HepG2 (cell line): ENCODE measurements at regions not wholly inside any gene's neighbourhood (a gene's known extent, or its start where the extent isn't known, plus 50 kb on each side); places are given as distances from the start of the nearest gene placed in this dataset.

ENCODE experiments used
- ATAC-seq: fragments of 200-7000 bp; cut with Tn5 transposase; 3 replicates; pipeline ENCODE4 v1.9.1; 2020; ENCODE audit warnings: mild to moderate bottlenecking, moderate library complexity
- BruUV-seq: library from RNA; stranded (reverse); fragments of 400-500 nt; replicated peaks from 2 replicates; lab custom pipeline; 2021; lab: Mats Ljungman, UMichigan
- CTCF ChIA-PET: fragments of 300-600 bp; formaldehyde crosslinking; extraction: SDS; loops from one replicate; lab custom pipeline; 2021; ENCODE audit warnings: low total read pairs, inconsistent platforms, low intra/inter-chr PET ratio; lab: Yijun Ruan, JAX
- POLR2A ChIA-PET: fragments of 350-600 bp; sonication (Branson Sonifier 250); formaldehyde crosslinking; loops from one replicate; lab custom pipeline; 2020; ENCODE audit warnings: antibody characterized with exemption, inconsistent platforms; lab: Yijun Ruan, JAX
- DNase-seq: peaks from one replicate; pipeline ENCODE4 v3.0.0-alpha.2; 2015; ENCODE audit warnings: low spot score
- FAIRE-seq: peaks from 3 replicates; lab custom pipeline; 2011; peaks lifted over from hg19 to GRCh38; lab: Jason Lieb, UNC
- H2AFZ ChIP-seq: one replicate; pipeline ENCODE4 v1.6.1; 2011; ENCODE audit warnings: low read length, inconsistent platforms
- H3K27ac ChIP-seq: fragments of 300-600 bp; 3 replicates; pipeline ENCODE4 v1.8.0; 2011; ENCODE audit warnings: mixed run types, mild to moderate bottlenecking, mixed read lengths, low read length, inconsistent platforms; ENCODE audit not compliant: insufficient read depth; ENCODE audit errors: extremely low read length
- H3K27me3 ChIP-seq, 2 experiments: fragments of 200-600 bp in 1 of 2; 2 replicates in 1 of 2; 3 replicates in 1 of 2; pipeline versions ENCODE4 v1.6.0 to v1.8.0; 2011; ENCODE audit warnings: low read length in 2 of 2, mild to moderate bottlenecking in 2 of 2, moderate library complexity in 2 of 2, inconsistent platforms in 1 of 2; ENCODE audit not compliant: insufficient read depth in 2 of 2, control insufficient read depth in 1 of 2
- H3K36me3 ChIP-seq, 2 experiments: fragments of 200-600 bp in 1 of 2; replicated peaks in 1 of 2; 2 replicates in 1 of 2; 3 replicates in 1 of 2; pipeline versions ENCODE4 v1.5.1 to v1.8.0; 2011; ENCODE audit warnings: low read length in 2 of 2, inconsistent platforms in 1 of 2; ENCODE audit not compliant: insufficient read depth in 2 of 2, control insufficient read depth in 1 of 2
- H3K4me1 ChIP-seq: 2 replicates; pipeline ENCODE4 v1.5.1; 2012; ENCODE audit warnings: low read length, inconsistent platforms; ENCODE audit not compliant: insufficient read depth
- H3K4me2 ChIP-seq: 2 replicates; pipeline ENCODE4 v1.6.0; 2011; ENCODE audit warnings: low read depth, low read length, inconsistent platforms
- H3K4me3 ChIP-seq, 3 experiments: fragments of 200-600 bp in 1 of 3; sonication (generic), shearing (Covaris generic) in 1 of 3; replicated peaks in 1 of 3; 2 replicates each; pipeline ENCODE4 v1.5.1; 2011 to 2016; ENCODE audit warnings: low read length in 3 of 3, inconsistent platforms in 2 of 3, low read depth in 2 of 3, mild to moderate bottlenecking in 2 of 3, control low read depth in 1 of 3, mixed read lengths in 1 of 3; ENCODE audit not compliant: insufficient read depth in 1 of 3
- H3K79me2 ChIP-seq: one replicate; pipeline ENCODE4 v1.6.1; 2011; ENCODE audit warnings: low read length, inconsistent platforms; ENCODE audit not compliant: insufficient read depth
- H3K9ac ChIP-seq: 2 replicates; pipeline ENCODE4 v1.6.0; 2011; ENCODE audit warnings: mild to moderate bottlenecking, low read depth, low read length, inconsistent platforms; ENCODE audit not compliant: insufficient read depth
- H3K9me3 ChIP-seq: 2 replicates; pipeline ENCODE4 v1.5.1; 2012; ENCODE audit warnings: mild to moderate bottlenecking, low read length
- H4K20me1 ChIP-seq: 2 replicates; pipeline ENCODE4 v1.6.0; 2011; ENCODE audit warnings: inconsistent platforms, mild to moderate bottlenecking, low read length, moderate library complexity; ENCODE audit not compliant: insufficient read depth
- CBFB ChIP-seq: sonication (generic); formaldehyde crosslinking; IDR thresholded peaks from 2 replicates; pipeline ENCODE4 v1.4.0; 2020; ENCODE audit warnings: missing genetic modification reagents
- CEBPB ChIP-seq: IDR thresholded peaks from 2 replicates; pipeline ENCODE4 v1.6.1; 2011; ENCODE audit warnings: low read depth, low read length, improper control_type of control experiment, borderline replicate concordance
- ETV5 ChIP-seq: IDR thresholded peaks from 2 replicates; pipeline ENCODE4 v1.6.1; 2018; ENCODE audit warnings: missing biosample characterization, missing genetic modification reagents, inconsistent platforms, borderline replicate concordance
- HMG20B ChIP-seq: conservative IDR thresholded peaks from 2 replicates; pipeline ENCODE4 v1.6.1; 2016; ENCODE audit warnings: missing genetic modification reagents, missing compliant biosample characterization
- IRF9 ChIP-seq: sonication (generic); formaldehyde crosslinking; IDR thresholded peaks from 2 replicates; pipeline ENCODE4 v1.8.0; 2022; ENCODE audit warnings: missing genetic modification reagents, mild to moderate bottlenecking, borderline replicate concordance
- KDM3A ChIP-seq: IDR thresholded peaks from 2 replicates; pipeline ENCODE4 v1.6.1; 2018; ENCODE audit warnings: low read depth, missing compliant biosample characterization
- MTF1 ChIP-seq: sonication (generic); formaldehyde crosslinking; IDR thresholded peaks from 2 replicates; pipeline ENCODE4 v1.5.0; 2020; ENCODE audit warnings: missing genetic modification reagents
- PCBP1 ChIP-seq: fragments of 200-400 bp; formaldehyde crosslinking; IDR thresholded peaks from 2 replicates; pipeline ENCODE4 v1.6.1; 2017; ENCODE audit warnings: mild to moderate bottlenecking, low read depth, low read length, borderline replicate concordance
- SMAD9 ChIP-seq: sonication (generic); formaldehyde crosslinking; IDR thresholded peaks from 2 replicates; pipeline ENCODE4 v1.5.1; 2020; ENCODE audit warnings: mild to moderate bottlenecking, missing genetic modification reagents
- TBX3 ChIP-seq: fragments of 450-650 bp; IDR thresholded peaks from 2 replicates; pipeline ENCODE4 v1.6.1; 2017; ENCODE audit warnings: antibody characterized with exemption, mild to moderate bottlenecking, inconsistent platforms, borderline replicate concordance
- TEF ChIP-seq: sonication (generic); formaldehyde crosslinking; IDR thresholded peaks from 2 replicates; pipeline ENCODE4 v1.5.0; 2020; ENCODE audit warnings: missing genetic modification reagents
- ZBTB4 ChIP-seq: sonication (generic); formaldehyde crosslinking; IDR thresholded peaks from 2 replicates; pipeline ENCODE4 v1.4.0; 2020; ENCODE audit warnings: missing genetic modification reagents, mild to moderate bottlenecking, borderline replicate concordance
- ZC3H13 ChIP-seq: sonication (generic); formaldehyde crosslinking; IDR thresholded peaks from 2 replicates; pipeline ENCODE4 v1.8.1; 2023; ENCODE audit warnings: mild to moderate bottlenecking, missing genetic modification reagents, moderate library complexity
- ZGPAT ChIP-seq: IDR thresholded peaks from 2 replicates; pipeline ENCODE4 v1.6.1; 2016; ENCODE audit warnings: mild to moderate bottlenecking
- ZKSCAN8 ChIP-seq: IDR thresholded peaks from 2 replicates; pipeline ENCODE4 v1.6.1; 2016; ENCODE audit warnings: borderline replicate concordance, missing genetic modification reagents, missing compliant biosample characterization
- ZNF230 ChIP-seq: sonication (generic); formaldehyde crosslinking; IDR thresholded peaks from 2 replicates; pipeline ENCODE4 v1.4.0; 2020; ENCODE audit warnings: mild to moderate bottlenecking, missing genetic modification reagents
- WGBS: methylation state at CpG from one replicate; pipeline ENCODE4 v1.1.6; 2017; ENCODE audit warnings: low lambda C conversion rate; 5-methylcytosine and 5-hydroxymethylcytosine counted together
- in situ Hi-C: cut with HindIII; loops from 2 replicates; pipeline ENCODE4 v1.10.0; 2017; ENCODE audit warnings: low pct_unique_long_range_greater_than_20kb; ENCODE audit not compliant: extremely low pct_ligation_motif_present
- intact Hi-C: fragments of 100-400 bp; cut with micrococcal nuclease; formaldehyde crosslinking; loops from one replicate; pipeline ENCODE4 v1.10.0; 2022; ENCODE audit not compliant: unreplicated experiment

GRCh38 chr11:111046291-111046690 lies 199.2 kb upstream of the POU2AF2 start (continued):
- TF ChIP-seq ZBTB4 (CRISPR knock-in tag): no peak
- TF ChIP-seq MTF1 (CRISPR knock-in tag): no peak
- no peak for TF ChIP-seq ZNF230 (CRISPR knock-in tag)
- no peak for TF ChIP-seq HMG20B
- no peak for TF ChIP-seq CBFB (CRISPR knock-in tag)
- no peak for TF ChIP-seq ZC3H13 (CRISPR knock-in tag)
- no peak for TF ChIP-seq SMAD9 (CRISPR knock-in tag)
- no peak for TF ChIP-seq TBX3
- TF ChIP-seq ZGPAT (CRISPR knock-in tag): no peak

GRCh38 chr11:111045874-111046273 lies 199.7 kb upstream of the POU2AF2 start:
- intact Hi-C loops: no loop called here
- no peak for FAIRE-seq
- Histone ChIP-seq H3K9me3 (no peaks in the 10 kb centered on the region), H3K4me3 (no peak overlapping the region), H3K9ac (no peak overlapping the region), H2AFZ (no peak overlapping the region), H3K27ac (no peak overlapping the region), H4K20me1 (no peaks in the 10 kb centered on the region), H3K4me1 (no peaks in the 10 kb centered on the region), H3K36me3 (no peaks in the 10 kb centered on the region), H3K4me2 (no peak overlapping the region), H3K79me2 (no peaks in the 10 kb centered on the region), H3K27me3 (peaks cover 0 to 8% of the 10 kb centered on the region in 2 experiments; a peak in 1 of 5 replicates)
- 13% methylated on average over 1 of the region's 1 CpG for WGBS
- ChIA-PET CTCF (no interaction called here), POLR2A (no interaction called here)
- no peak for ATAC-seq
- peak; percentile 13; the same call in 1 of the 2 replicates for TF ChIP-seq CEBPB
- no peak for TF ChIP-seq TEF
- no peak for TF ChIP-seq ZKSCAN8 (CRISPR knock-in tag)
- TF ChIP-seq KDM3A (CRISPR knock-in tag): no peak
- no peak for TF ChIP-seq IRF9 (CRISPR knock-in tag)
- no peak for TF ChIP-seq ETV5 (CRISPR knock-in tag)
- TF ChIP-seq PCBP1: no peak
- in situ Hi-C loops: no loop called here
- no peak for DNase-seq
- no TSS peak for BruUV-seq
